ENCODE measurements at regions not wholly inside any gene's neighbourhood (a gene's known extent, or its start where the extent isn't known, plus 50 kb on each side); places are given as distances from the start of the nearest gene placed in this dataset.

DNA sequence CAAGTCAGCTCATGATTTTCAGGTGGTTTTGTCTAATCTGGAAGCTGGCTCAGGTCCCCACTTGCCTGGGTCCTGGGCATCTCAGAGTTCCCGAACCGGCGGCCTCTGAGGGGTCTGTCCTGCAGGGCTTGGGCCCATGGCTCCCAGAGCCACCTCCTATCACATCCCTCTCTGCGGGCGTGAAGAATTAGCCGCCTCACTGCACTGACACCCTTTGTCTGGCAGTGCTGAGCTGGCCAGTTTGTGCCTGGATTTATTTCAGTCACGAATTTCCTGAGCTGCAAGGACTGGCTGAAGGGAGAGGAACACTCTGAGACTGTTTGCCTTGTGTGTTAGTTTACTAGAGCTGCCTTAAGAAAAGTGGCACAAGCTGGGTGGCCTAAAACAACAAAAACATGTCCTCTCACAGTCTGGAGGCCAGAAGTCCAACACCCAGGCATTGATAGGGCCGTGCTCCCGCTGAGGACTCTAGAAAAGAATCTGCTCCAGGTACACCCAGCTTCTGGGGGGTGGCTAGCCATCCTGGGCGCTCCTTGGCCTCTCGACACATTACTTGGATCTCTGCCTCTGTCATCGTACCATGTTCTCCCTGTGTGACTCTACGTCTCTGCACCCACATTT is 217.5 kb upstream of the DYNLRB2 start:
- TF ChIP-seq, protein P1, sequence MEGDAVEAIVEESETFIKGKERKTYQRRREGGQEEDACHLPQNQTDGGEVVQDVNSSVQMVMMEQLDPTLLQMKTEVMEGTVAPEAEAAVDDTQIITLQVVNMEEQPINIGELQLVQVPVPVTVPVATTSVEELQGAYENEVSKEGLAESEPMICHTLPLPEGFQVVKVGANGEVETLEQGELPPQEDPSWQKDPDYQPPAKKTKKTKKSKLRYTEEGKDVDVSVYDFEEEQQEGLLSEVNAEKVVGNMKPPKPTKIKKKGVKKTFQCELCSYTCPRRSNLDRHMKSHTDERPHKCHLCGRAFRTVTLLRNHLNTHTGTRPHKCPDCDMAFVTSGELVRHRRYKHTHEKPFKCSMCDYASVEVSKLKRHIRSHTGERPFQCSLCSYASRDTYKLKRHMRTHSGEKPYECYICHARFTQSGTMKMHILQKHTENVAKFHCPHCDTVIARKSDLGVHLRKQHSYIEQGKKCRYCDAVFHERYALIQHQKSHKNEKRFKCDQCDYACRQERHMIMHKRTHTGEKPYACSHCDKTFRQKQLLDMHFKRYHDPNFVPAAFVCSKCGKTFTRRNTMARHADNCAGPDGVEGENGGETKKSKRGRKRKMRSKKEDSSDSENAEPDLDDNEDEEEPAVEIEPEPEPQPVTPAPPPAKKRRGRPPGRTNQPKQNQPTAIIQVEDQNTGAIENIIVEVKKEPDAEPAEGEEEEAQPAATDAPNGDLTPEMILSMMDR (IDR thresholded peaks at IDR 0.05) = no peak
- no peak for TF ChIP-seq POLR2A (IDR thresholded peaks at IDR 0.05)

Measured in right lobe of liver (tissue), 4 donors.